ENCODE measurements at regions not wholly inside any gene's neighbourhood (a gene's known extent, or its start where the extent isn't known, plus 50 kb on each side); places are given as distances from the start of the nearest gene placed in this dataset.
"Not testable (repeated sequence)": the region's sequence is repeated elsewhere in the genome, so short reads cannot be mapped to it uniquely, and the experiment has no call there.

- no peak for TF ChIP-seq CTCF (IDR thresholded peaks at IDR 0.05)
- TF ChIP-seq POLR2AphosphoS5 (IDR thresholded peaks at IDR 0.05): no peak
- no peak for TF ChIP-seq POLR2A (IDR thresholded peaks at IDR 0.05)
- Histone ChIP-seq H3K4me3 (no peak overlapping the region), H3K4me1 (replicated peaks) (no peaks in the 10 kb centered on the region), H3K27me3 (replicated peaks; ENCODE audit: insufficient read depth) (no peaks in the 10 kb centered on the region), H3K9me3 (no peaks in the 10 kb centered on the region), H3K27ac (no peak overlapping the region), H3K36me3 (no peaks in the 10 kb centered on the region)
- DNase-seq (ENCODE audit: low spot score): no peak
- intact Hi-C loops (cut with DNase I): no loop called here
These were observed 345.6 kb downstream of the ADAMTS20 start for GRCh38 chr12:43206396-43206795.

GRCh38 chr12:43198608-43199007 lies 353.4 kb downstream of the ADAMTS20 start:
- no peaks in the 10 kb centered on the region for H3K9me3 ChIP-seq
- TF ChIP-seq POLR2A (IDR thresholded peaks at IDR 0.05): no peak
- no peak for TF ChIP-seq CTCF (IDR thresholded peaks at IDR 0.05)
- TF ChIP-seq POLR2AphosphoS5 (IDR thresholded peaks at IDR 0.05): no peak
- no peaks in the 10 kb centered on the region for H3K36me3 ChIP-seq
- 89% methylated on average over 2 of the region's 2 CpGs for WGBS
- DNase-seq (ENCODE audit: low spot score): no peak
- H3K27ac ChIP-seq: no peak overlapping the region
- no peaks in the 10 kb centered on the region for H3K27me3 ChIP-seq (replicated peaks; ENCODE audit: insufficient read depth)
- intact Hi-C loops (cut with DNase I): no loop called here
- H3K4me3 ChIP-seq: no peak overlapping the region
- no peaks in the 10 kb centered on the region for H3K4me1 ChIP-seq (replicated peaks)

GRCh38 chr12:43196268-43196907 lies 355.6 kb downstream of the ADAMTS20 start:
- whole genome bisulfite sequencing: 84% methylated on average over 2 of the region's 2 CpGs
- TF ChIP-seq POLR2AphosphoS5 (IDR thresholded peaks at IDR 0.05) (no peak), CTCF (IDR thresholded peaks at IDR 0.05) (no peak), POLR2A (IDR thresholded peaks at IDR 0.05) (no peak)
- H3K9me3 ChIP-seq: no peaks in the 10 kb centered on the region
- intact Hi-C loops (cut with DNase I): no loop called here
- no peak overlapping the region for H3K27ac ChIP-seq
- no peak for DNase-seq (ENCODE audit: low spot score)
- H3K36me3 ChIP-seq: no peaks in the 10 kb centered on the region
- H3K4me1 ChIP-seq (replicated peaks): no peaks in the 10 kb centered on the region
- H3K27me3 ChIP-seq (replicated peaks; ENCODE audit: insufficient read depth): no peaks in the 10 kb centered on the region
- no peak overlapping the region for H3K4me3 ChIP-seq

GRCh38 chr12:43193096-43193495 lies 358.9 kb downstream of the ADAMTS20 start:
- H3K27ac ChIP-seq, H3K9me3 ChIP-seq: not testable (repeated sequence)
- WGBS: 28% methylated on average over 2 of the region's 2 CpGs

GRCh38 chr12:43192442-43192841 lies 359.6 kb downstream of the ADAMTS20 start:
- 75% methylated on average over 2 of the region's 2 CpGs for WGBS
- H3K4me1 ChIP-seq (replicated peaks); H3K27me3 ChIP-seq (replicated peaks; ENCODE audit: insufficient read depth); DNase-seq (ENCODE audit: low spot score); H3K9me3 ChIP-seq; H3K4me3 ChIP-seq; H3K27ac ChIP-seq; intact Hi-C loops (cut with DNase I); H3K36me3 ChIP-seq: not testable (repeated sequence)

More at GRCh38 chr12:43193096-43193495, 358.9 kb downstream of the ADAMTS20 start:
- H3K36me3 ChIP-seq; H3K27me3 ChIP-seq (replicated peaks; ENCODE audit: insufficient read depth); DNase-seq (ENCODE audit: low spot score); H3K4me3 ChIP-seq; intact Hi-C loops (cut with DNase I); H3K4me1 ChIP-seq (replicated peaks): not testable (repeated sequence)

- no peak for TF ChIP-seq POLR2A (IDR thresholded peaks at IDR 0.05)
- TF ChIP-seq CTCF (IDR thresholded peaks at IDR 0.05): no peak
- no peak for TF ChIP-seq POLR2AphosphoS5 (IDR thresholded peaks at IDR 0.05)
- intact Hi-C loops (cut with DNase I): no loop called here
- H3K27ac ChIP-seq: no peak overlapping the region
- DNase-seq (ENCODE audit: low spot score): no peak
- no peak overlapping the region for H3K4me3 ChIP-seq
- no peaks in the 10 kb centered on the region for H3K4me1 ChIP-seq (replicated peaks)
- H3K27me3 ChIP-seq (replicated peaks; ENCODE audit: insufficient read depth): no peaks in the 10 kb centered on the region
- WGBS: 79% methylated on average over 4 of the region's 4 CpGs
- H3K36me3 ChIP-seq: no peaks in the 10 kb centered on the region
- no peaks in the 10 kb centered on the region for H3K9me3 ChIP-seq
These were observed 371.8 kb downstream of the ADAMTS20 start for GRCh38 chr12:43180242-43180641.

Data from prostate gland (tissue), 2 donors.